Calu3 (cell line): ENCODE measurements at regions not wholly inside any gene's neighbourhood (a gene's known extent, or its start where the extent isn't known, plus 50 kb on each side); places are given as distances from the start of the nearest gene placed in this dataset.
A peak's percentile ranks its signal among the peaks of the same experiment; 100 is the strongest.

Experiments
- BruUV-seq: library from RNA; stranded (reverse); fragments of 400-500 nt; replicated peaks from 2 replicates; lab custom pipeline; 2021; lab: Mats Ljungman, UMichigan
- CTCF ChIA-PET: fragments of 300-600 bp; sonication (Branson Sonifier 250); formaldehyde crosslinking; loops from one replicate; lab custom pipeline; 2022; ENCODE audit warnings: antibody characterized with exemption; lab: Charles Lee
- DNase-seq: peaks from one replicate; pipeline ENCODE4 v3.0.0; 2022
- H3K27ac Mint-ChIP-seq: one replicate; pipeline ENCODE4 v1.8.0; 2022; ENCODE audit warnings: mixed read lengths; ENCODE audit not compliant: unreplicated experiment
- H3K27me3 Mint-ChIP-seq: one replicate; pipeline ENCODE4 v1.8.0; 2022; ENCODE audit warnings: mixed read lengths; ENCODE audit not compliant: unreplicated experiment
- H3K36me3 Mint-ChIP-seq: one replicate; pipeline ENCODE4 v1.8.0; 2022; ENCODE audit warnings: mild to moderate bottlenecking, moderate library complexity, mixed read lengths; ENCODE audit not compliant: insufficient read depth, unreplicated experiment
- H3K4me1 Mint-ChIP-seq: one replicate; pipeline ENCODE4 v1.8.0; 2022; ENCODE audit warnings: mild to moderate bottlenecking, low read depth, mixed read lengths; ENCODE audit not compliant: unreplicated experiment
- H3K4me3 Mint-ChIP-seq: one replicate; pipeline ENCODE4 v1.8.0; 2022; ENCODE audit warnings: mild to moderate bottlenecking, low read depth, moderate library complexity, mixed read lengths; ENCODE audit not compliant: unreplicated experiment
- H3K9me3 Mint-ChIP-seq: one replicate; pipeline ENCODE4 v1.8.0; 2022; ENCODE audit warnings: low read depth, mixed read lengths; ENCODE audit not compliant: unreplicated experiment
- CTCF ChIP-seq: fragments of 200-600 bp; IDR thresholded peaks from one replicate; pipeline ENCODE4 v1.8.0; 2022; ENCODE audit warnings: antibody characterized with exemption; ENCODE audit not compliant: unreplicated experiment
- intact Hi-C: fragments of 100-400 bp; cut with micrococcal nuclease; formaldehyde crosslinking; loops from one replicate; pipeline ENCODE4 v1.10.0; 2022; ENCODE audit not compliant: unreplicated experiment

GRCh38 chr7:10889266-10889898 lies 84.3 kb upstream of the PHF14 start:
- no peaks in the 10 kb centered on the region for H3K36me3 Mint-ChIP-seq

GRCh38 chr7:10908600-10908999 lies 65.1 kb upstream of the PHF14 start:
- Mint-ChIP-seq H3K27ac (no peak overlapping the region), H3K36me3 (no peaks in the 10 kb centered on the region), H3K27me3 (no peaks in the 10 kb centered on the region), H3K4me3 (no peak overlapping the region), H3K4me1 (no peaks in the 10 kb centered on the region), H3K9me3 (peaks cover 10% of the 10 kb centered on the region)
- no peak for DNase-seq
- CTCF ChIA-PET, result no interaction called here
- intact Hi-C loops, result no loop called here
- BruUV-seq, result no TSS peak
- TF ChIP-seq CTCF, result no peak

More at GRCh38 chr7:10889266-10889898, 84.3 kb upstream of the PHF14 start:
- H3K9me3 Mint-ChIP-seq, result no peaks in the 10 kb centered on the region
- H3K27me3 Mint-ChIP-seq, result no peaks in the 10 kb centered on the region
- CTCF ChIA-PET, result interaction anchor here (0.7 to 1.1 kb wide), 4 partner anchors 12 to 1591 kb away, joined by 3 to 7 read pairs (median 4); no protein-coding TSS in a partner anchor
- no peak overlapping the region for H3K27ac Mint-ChIP-seq
- peak; percentile 68 for TF ChIP-seq CTCF
- BruUV-seq, result no TSS peak
- H3K4me1 Mint-ChIP-seq, result no peaks in the 10 kb centered on the region
- intact Hi-C loops, result loop anchor here (5.0 to 10.0 kb wide), 3 partner anchors 172 to 475 kb away; no protein-coding TSS in a partner anchor
- peak; percentile 39 for DNase-seq
- H3K4me3 Mint-ChIP-seq, result no peak overlapping the region

- peaks cover 10% of the 10 kb centered on the region for H3K9me3 Mint-ChIP-seq
- intact Hi-C loops, result no loop called here
- CTCF ChIA-PET, result interaction anchor here (0.7 kb wide), 1 partner anchor 169 kb away, joined by 4 read pairs; no protein-coding TSS in a partner anchor
- DNase-seq, result no peak
- TF ChIP-seq CTCF, result no peak
- BruUV-seq, result no TSS peak
- no peak overlapping the region for H3K27ac Mint-ChIP-seq
- H3K4me1 Mint-ChIP-seq, result no peaks in the 10 kb centered on the region
- H3K36me3 Mint-ChIP-seq, result no peaks in the 10 kb centered on the region
- H3K27me3 Mint-ChIP-seq, result no peaks in the 10 kb centered on the region
- H3K4me3 Mint-ChIP-seq, result no peak overlapping the region
Observed at GRCh38 chr7:10910447-10910846, 63.2 kb upstream of the PHF14 start.

GRCh38 chr7:10912077-10912476 lies 61.6 kb upstream of the PHF14 start:
- CTCF ChIA-PET, result no interaction called here
- H3K27me3 Mint-ChIP-seq, result no peaks in the 10 kb centered on the region
- no peaks in the 10 kb centered on the region for H3K4me1 Mint-ChIP-seq
- no peak overlapping the region for H3K27ac Mint-ChIP-seq
- no peak overlapping the region for H3K4me3 Mint-ChIP-seq
- no TSS peak for BruUV-seq
- no peaks in the 10 kb centered on the region for H3K36me3 Mint-ChIP-seq
- TF ChIP-seq CTCF, result no peak
- DNase-seq, result no peak
- intact Hi-C loops, result no loop called here
- H3K9me3 Mint-ChIP-seq, result peaks cover 10% of the 10 kb centered on the region
